ENCODE measurements at regions not wholly inside any gene's neighbourhood (a gene's known extent, or its start where the extent isn't known, plus 50 kb on each side); places are given as distances from the start of the nearest gene placed in this dataset.

DNA sequence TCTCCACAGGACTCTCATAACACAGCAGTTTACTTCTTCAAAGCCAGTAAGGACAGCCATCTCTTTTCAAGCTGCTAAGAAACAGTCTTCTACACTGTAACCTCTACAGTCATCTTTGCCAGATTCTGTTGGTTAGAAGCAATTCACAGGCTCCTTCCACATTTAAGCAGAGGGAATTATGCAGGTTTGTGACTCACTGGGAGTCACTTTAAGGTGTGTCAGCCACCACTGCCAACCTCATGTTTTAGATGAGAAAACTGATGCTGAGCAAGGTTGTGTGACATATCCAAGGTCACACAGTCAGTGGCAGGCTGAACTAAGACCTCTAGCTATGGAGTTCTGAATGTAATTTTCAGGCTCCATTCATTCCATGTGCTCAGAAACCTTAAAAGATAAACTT, 143.5 kb downstream of the QDPR start:
- no peak for TF ChIP-seq CTCF (IDR thresholded peaks at IDR 0.05)
- Histone ChIP-seq H3K4me3 (no peak overlapping the region), H3K27ac (no peak overlapping the region), H3K27me3 (ENCODE audit: insufficient read depth in 3 of 3, low read length in 2 of 3) (no peaks in the 10 kb centered on the region), H3K4me1 (no peaks in the 10 kb centered on the region), H3K9me3 (no peaks in the 10 kb centered on the region), H3K36me3 (ENCODE audit: insufficient read depth in 1 of 2, low read depth in 1 of 2) (no peaks in the 10 kb centered on the region)
- DNase-seq: no peak
- intact Hi-C loops (cut with DNase I): no loop called here
- ATAC-seq: no peak

DNA sequence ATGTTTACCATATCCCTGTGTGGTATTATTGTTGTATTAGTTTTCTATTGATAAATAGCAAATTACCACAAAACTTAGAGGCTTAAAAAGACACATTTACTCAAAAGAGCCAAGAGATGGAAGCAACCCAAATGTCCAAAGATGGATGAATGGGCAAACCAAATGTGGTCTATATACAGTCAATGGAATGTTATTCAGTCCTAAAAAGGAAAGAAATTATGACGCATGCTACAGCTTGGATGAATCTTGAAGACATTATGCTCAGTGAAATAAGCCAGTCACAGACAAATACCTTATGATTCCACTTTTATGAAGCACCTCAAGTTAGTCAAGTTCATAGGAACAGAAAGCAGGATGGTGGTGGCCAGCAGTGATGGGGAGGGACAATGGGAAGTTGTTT, 144.7 kb downstream of the QDPR start:
- no peak for TF ChIP-seq CTCF (IDR thresholded peaks at IDR 0.05)
- WGBS, 3 donors: 89 to 95% (median 90%) methylated on average over 1 of the region's 1 CpG

GRCh38 chr4:17366496-17366895, 145.4 kb downstream of the QDPR start:
- Histone ChIP-seq H3K27ac (no peak overlapping the region), H3K4me1 (no peaks in the 10 kb centered on the region), H3K36me3 (ENCODE audit: insufficient read depth in 1 of 2, low read depth in 1 of 2) (no peaks in the 10 kb centered on the region), H3K4me3 (no peak overlapping the region), H3K27me3 (ENCODE audit: insufficient read depth in 3 of 3, low read length in 2 of 3) (no peaks in the 10 kb centered on the region), H3K9me3 (no peaks in the 10 kb centered on the region)
- ATAC-seq (no peak), DNase-seq (no peak)
- 32 to 41% (median 37%) methylated on average over 1 of the region's 1 CpG for WGBS, 3 donors
- no peak for TF ChIP-seq CTCF (IDR thresholded peaks at IDR 0.05)
- intact Hi-C loops (cut with DNase I): no loop called here

More for the DNA sequence above, 144.7 kb downstream of the QDPR start:
- Histone ChIP-seq H3K9me3 (no peaks in the 10 kb centered on the region), H3K27me3 (ENCODE audit: insufficient read depth in 3 of 3, low read length in 2 of 3) (no peaks in the 10 kb centered on the region), H3K4me1 (no peaks in the 10 kb centered on the region), H3K36me3 (ENCODE audit: insufficient read depth in 1 of 2, low read depth in 1 of 2) (no peaks in the 10 kb centered on the region), H3K27ac (no peak overlapping the region), H3K4me3 (no peak overlapping the region)
- ATAC-seq (no peak), DNase-seq (no peak)
- intact Hi-C loops (cut with DNase I): no loop called here

DNA sequence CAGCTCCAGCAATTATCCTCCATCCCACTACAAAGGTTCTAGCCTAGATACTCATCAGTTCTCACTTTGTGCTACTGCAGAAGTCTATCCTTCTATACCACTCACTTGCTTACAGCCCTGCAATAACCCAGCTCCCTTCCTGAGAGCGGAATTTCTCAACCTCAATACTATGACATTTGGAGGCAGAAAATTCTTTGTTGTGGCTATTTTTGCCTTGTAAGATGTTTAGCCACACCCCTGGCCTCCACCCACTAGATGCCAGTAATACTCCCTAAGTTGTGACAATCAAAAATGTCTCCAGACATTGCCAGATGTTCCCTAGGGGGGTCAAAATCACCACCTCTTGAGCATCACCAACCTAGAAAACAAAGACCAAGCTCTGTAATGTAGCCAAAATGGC, 149.5 kb downstream of the QDPR start:
- intact Hi-C loops (cut with DNase I): no loop called here
- Histone ChIP-seq H3K27me3 (ENCODE audit: insufficient read depth in 3 of 3, low read length in 2 of 3) (no peaks in the 10 kb centered on the region), H3K4me3 (no peak overlapping the region), H3K9me3 (no peaks in the 10 kb centered on the region), H3K27ac (no peak overlapping the region), H3K4me1 (no peaks in the 10 kb centered on the region), H3K36me3 (ENCODE audit: insufficient read depth in 1 of 2, low read depth in 1 of 2) (no peaks in the 10 kb centered on the region)
- TF ChIP-seq CTCF (IDR thresholded peaks at IDR 0.05): no peak
- WGBS, 3 donors: 90 to 95% (median 94%) methylated on average over 1 of the region's 1 CpG
- ATAC-seq (no peak), DNase-seq (no peak)

- Histone ChIP-seq H3K36me3 (ENCODE audit: insufficient read depth in 1 of 2, low read depth in 1 of 2) (no peaks in the 10 kb centered on the region), H3K27ac (no peak overlapping the region), H3K9me3 (no peaks in the 10 kb centered on the region), H3K27me3 (ENCODE audit: insufficient read depth in 3 of 3, low read length in 2 of 3) (no peaks in the 10 kb centered on the region), H3K4me1 (no peaks in the 10 kb centered on the region), H3K4me3 (no peak overlapping the region)
- intact Hi-C loops (cut with DNase I): no loop called here
- WGBS, 3 donors: 87 to 91% (median 91%) methylated on average over 4 of the region's 4 CpGs
- DNase-seq (no peak), ATAC-seq (no peak)
- no peak for TF ChIP-seq CTCF (IDR thresholded peaks at IDR 0.05)
These were observed 153.6 kb downstream of the QDPR start for GRCh38 chr4:17358241-17358640.
